RPMI8226 (cell line): ENCODE measurements at regions not wholly inside any gene's neighbourhood (a gene's known extent, or its start where the extent isn't known, plus 50 kb on each side); places are given as distances from the start of the nearest gene placed in this dataset.
"Not testable (repeated sequence)": the region's sequence is repeated elsewhere in the genome, so short reads cannot be mapped to it uniquely, and the experiment has no call there.

Experiments used
- DNase-seq: peaks from one replicate; pipeline ENCODE4 v3.0.0-alpha.2; 2015

GRCh38 chr13:83085186-83085900 is 796.9 kb downstream of the SLITRK1 start:
- DNase-seq = no peak

GRCh38 chr13:83077499-83077898 is 804.8 kb downstream of the SLITRK1 start:
- no peak for DNase-seq

GRCh38 chr13:83073930-83074329 is 808.3 kb downstream of the SLITRK1 start:
- not testable (repeated sequence) for DNase-seq

GRCh38 chr13:83065108-83065507 is 817.2 kb downstream of the SLITRK1 start:
- no peak for DNase-seq

GRCh38 chr13:83057119-83057518 is 825.2 kb downstream of the SLITRK1 start:
- DNase-seq = no peak

GRCh38 chr13:83056269-83056668 is 826.0 kb downstream of the SLITRK1 start:
- DNase-seq = no peak

- no peak for DNase-seq
Measured at GRCh38 chr13:83048419-83048818, 833.9 kb downstream of the SLITRK1 start.

- no peak for DNase-seq
Measured at GRCh38 chr13:83024955-83025594, 857.2 kb downstream of the SLITRK1 start.

- DNase-seq = no peak
Measured at GRCh38 chr13:83024232-83024631, 858.0 kb downstream of the SLITRK1 start.

- DNase-seq = no peak
Measured at GRCh38 chr13:83019986-83020385, 862.3 kb downstream of the SLITRK1 start.

GRCh38 chr13:83009987-83010386 is 872.3 kb downstream of the SLITRK1 start:
- no peak for DNase-seq

- DNase-seq = no peak
Measured at GRCh38 chr13:83008212-83008929, 873.9 kb downstream of the SLITRK1 start.

- no peak for DNase-seq
Measured at GRCh38 chr13:83007226-83007625, 875.0 kb downstream of the SLITRK1 start.

- DNase-seq = no peak
Measured at GRCh38 chr13:83003185-83003584, 879.1 kb downstream of the SLITRK1 start.

GRCh38 chr13:82993417-82993816 is 888.9 kb downstream of the SLITRK1 start:
- no peak for DNase-seq

- no peak for DNase-seq
Measured at GRCh38 chr13:82976499-82976898, 905.8 kb downstream of the SLITRK1 start.

GRCh38 chr13:82963226-82964099 is 918.8 kb downstream of the SLITRK1 start:
- DNase-seq = no peak

- DNase-seq = no peak
Measured at GRCh38 chr13:82962397-82962796, 919.9 kb downstream of the SLITRK1 start.

- DNase-seq = no peak
Measured at GRCh38 chr13:82961757-82962156, 920.5 kb downstream of the SLITRK1 start.

- not testable (repeated sequence) for DNase-seq
Measured at GRCh38 chr13:82952336-82952735, 929.9 kb downstream of the SLITRK1 start.

- no peak for DNase-seq
Measured at GRCh38 chr13:82947683-82948082, 934.6 kb downstream of the SLITRK1 start.

GRCh38 chr13:82947191-82947621 is 935.1 kb downstream of the SLITRK1 start:
- DNase-seq = no peak

GRCh38 chr13:82938644-82939043 is 943.6 kb downstream of the SLITRK1 start:
- DNase-seq = no peak
